ENCODE measurements at regions not wholly inside any gene's neighbourhood (a gene's known extent, or its start where the extent isn't known, plus 50 kb on each side); places are given as distances from the start of the nearest gene placed in this dataset.
"Not testable (repeated sequence)": the region's sequence is repeated elsewhere in the genome, so short reads cannot be mapped to it uniquely, and the experiment has no call there.

DNA sequence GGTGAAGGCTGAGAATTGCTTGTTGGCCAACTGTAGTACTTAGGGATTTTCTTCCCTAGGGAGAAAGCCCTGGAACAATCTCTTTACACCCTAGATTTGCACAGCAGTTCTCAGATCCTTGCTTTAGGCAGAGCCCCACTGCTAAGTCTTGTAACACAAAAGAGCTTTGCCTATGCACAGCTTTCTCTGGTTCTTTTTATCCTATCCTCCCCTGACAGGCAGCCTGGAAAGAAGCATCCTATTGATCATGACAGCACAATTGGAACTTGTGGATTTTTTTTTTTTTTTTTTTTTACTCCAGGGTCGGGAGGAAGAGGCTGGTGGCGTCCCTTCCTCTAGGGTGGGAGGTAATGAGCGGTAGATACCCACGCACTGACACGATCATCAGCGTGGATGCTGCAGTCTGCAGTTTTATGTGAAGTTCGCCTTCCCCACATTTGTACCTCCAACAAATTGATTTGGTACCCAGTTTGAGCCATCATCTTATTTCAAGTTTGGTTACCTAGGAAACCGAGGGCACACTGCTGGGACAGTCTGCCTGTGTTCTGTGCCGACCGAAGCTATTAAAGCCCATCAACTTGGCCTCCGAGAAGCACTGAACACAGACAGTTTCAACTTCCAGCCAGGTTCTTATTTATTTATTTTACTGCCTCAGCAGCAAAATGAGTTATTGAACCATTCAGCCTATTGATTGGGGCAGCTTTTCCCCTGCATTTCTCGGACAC is 110.1 kb downstream of the NRN1 start:
- Histone ChIP-seq H3K9ac (ENCODE audit: low read depth, low read length) (no peak overlapping the region), H3K9me3 (ENCODE audit: insufficient read depth, low read depth, low read length) (no peaks in the 10 kb centered on the region; the same call in 1 of the 2 replicates), H3K4me1 (ENCODE audit: insufficient read depth, low read length) (0 out of 2 replicates have a peak, but pooled peaks cover 6% of the 10 kb centered on the region), H3K36me3 (ENCODE audit: insufficient read depth, low read length) (no peaks in the 10 kb centered on the region), H3K4me3 (ENCODE audit: low read length) (no peak overlapping the region), H3K27me3 (ENCODE audit: insufficient read depth, low read length) (no peaks in the 10 kb centered on the region), H3K27ac (ENCODE audit: low read depth, low read length) (no peak overlapping the region)
- 91% methylated on average over 12 of the region's 12 CpGs for WGBS

GRCh38 chr6:5894357-5894756 is 112.4 kb downstream of the NRN1 start:
- WGBS: 92% methylated on average over 4 of the region's 4 CpGs

GRCh38 chr6:5893295-5893694 is 113.4 kb downstream of the NRN1 start:
- Histone ChIP-seq H3K9me3 (ENCODE audit: insufficient read depth, low read depth, low read length) (no peaks in the 10 kb centered on the region; the same call in 1 of the 2 replicates), H3K4me1 (ENCODE audit: insufficient read depth, low read length) (0 out of 2 replicates have a peak, but pooled peaks cover 6% of the 10 kb centered on the region), H3K27me3 (ENCODE audit: insufficient read depth, low read length) (no peaks in the 10 kb centered on the region), H3K4me3 (ENCODE audit: low read length) (no peak overlapping the region), H3K27ac (ENCODE audit: low read depth, low read length) (no peak overlapping the region), H3K9ac (ENCODE audit: low read depth, low read length) (no peak overlapping the region), H3K36me3 (ENCODE audit: insufficient read depth, low read length) (no peaks in the 10 kb centered on the region)
- 94% methylated on average over 4 of the region's 4 CpGs for WGBS

More at GRCh38 chr6:5894357-5894756, 112.4 kb downstream of the NRN1 start:
- Histone ChIP-seq H3K36me3 (ENCODE audit: insufficient read depth, low read length) (no peaks in the 10 kb centered on the region), H3K27ac (ENCODE audit: low read depth, low read length) (no peak overlapping the region), H3K9me3 (ENCODE audit: insufficient read depth, low read depth, low read length) (no peaks in the 10 kb centered on the region; the same call in 1 of the 2 replicates), H3K4me3 (ENCODE audit: low read length) (no peak overlapping the region), H3K4me1 (ENCODE audit: insufficient read depth, low read length) (0 out of 2 replicates have a peak, but pooled peaks cover 6% of the 10 kb centered on the region), H3K27me3 (ENCODE audit: insufficient read depth, low read length) (no peaks in the 10 kb centered on the region), H3K9ac (ENCODE audit: low read depth, low read length) (no peak overlapping the region)

- Histone ChIP-seq H3K36me3 (ENCODE audit: insufficient read depth, low read length) (no peaks in the 10 kb centered on the region), H3K27ac (ENCODE audit: low read depth, low read length) (no peak overlapping the region), H3K27me3 (ENCODE audit: insufficient read depth, low read length) (no peaks in the 10 kb centered on the region), H3K4me1 (ENCODE audit: insufficient read depth, low read length) (0 out of 2 replicates have a peak, but pooled peaks cover 6% of the 10 kb centered on the region), H3K9ac (ENCODE audit: low read depth, low read length) (peak overlapping the region; percentile 14; the same call in 1 of the 2 replicates), H3K4me3 (ENCODE audit: low read length) (peak overlapping the region; percentile 40), H3K9me3 (ENCODE audit: insufficient read depth, low read depth, low read length) (no peaks in the 10 kb centered on the region; the same call in 1 of the 2 replicates)
- 96% methylated on average over 6 of the region's 6 CpGs for WGBS
Observed at GRCh38 chr6:5892669-5893068, 114.1 kb downstream of the NRN1 start.

GRCh38 chr6:5878792-5879191 is 127.9 kb downstream of the NRN1 start:
- no CpG with 5 or more reads among the region's 1 CpG for WGBS
- H3K9ac ChIP-seq (ENCODE audit: low read depth, low read length): no peak overlapping the region
- H3K9me3 ChIP-seq (ENCODE audit: insufficient read depth, low read depth, low read length): no peaks in the 10 kb centered on the region
- H3K27me3 ChIP-seq (ENCODE audit: insufficient read depth, low read length): no peaks in the 10 kb centered on the region
- no peaks in the 10 kb centered on the region for H3K36me3 ChIP-seq (ENCODE audit: insufficient read depth, low read length)
- H3K4me3 ChIP-seq (ENCODE audit: low read length): no peak overlapping the region
- H3K4me1 ChIP-seq (ENCODE audit: insufficient read depth, low read length): no peaks in the 10 kb centered on the region
- no peak overlapping the region for H3K27ac ChIP-seq (ENCODE audit: low read depth, low read length)

DNA sequence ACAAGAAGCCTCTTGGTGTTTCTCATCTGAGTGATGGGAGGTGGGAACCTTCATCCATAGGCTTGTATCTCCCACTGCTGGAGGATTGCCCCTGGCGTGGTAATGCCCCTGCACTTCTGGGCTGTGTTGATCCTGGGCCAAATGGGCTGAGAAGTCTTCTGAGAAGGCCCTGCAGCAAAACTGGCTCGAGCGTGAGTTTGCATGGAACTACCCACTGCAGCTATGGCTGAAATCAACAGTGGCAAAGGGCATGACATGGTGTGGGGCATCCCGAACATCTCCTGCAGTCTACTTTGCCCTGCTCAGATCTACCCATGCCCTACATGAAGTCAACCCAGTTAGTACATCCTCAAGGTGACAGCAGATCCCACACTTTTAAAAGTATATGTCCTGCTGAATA is 130.6 kb downstream of the NRN1 start:
- Histone ChIP-seq H3K9me3 (ENCODE audit: insufficient read depth, low read depth, low read length) (peaks cover 3% of the 10 kb centered on the region; the same call in 1 of the 2 replicates), H3K4me1 (ENCODE audit: insufficient read depth, low read length) (no peaks in the 10 kb centered on the region), H3K36me3 (ENCODE audit: insufficient read depth, low read length) (no peaks in the 10 kb centered on the region), H3K4me3 (ENCODE audit: low read length) (no peak overlapping the region), H3K27me3 (ENCODE audit: insufficient read depth, low read length) (no peaks in the 10 kb centered on the region), H3K27ac (ENCODE audit: low read depth, low read length) (no peak overlapping the region), H3K9ac (ENCODE audit: low read depth, low read length) (no peak overlapping the region)
- 92% methylated on average over 4 of the region's 4 CpGs for WGBS

- H3K27ac ChIP-seq (ENCODE audit: low read depth, low read length); H3K36me3 ChIP-seq (ENCODE audit: insufficient read depth, low read length); H3K4me3 ChIP-seq (ENCODE audit: low read length); H3K9ac ChIP-seq (ENCODE audit: low read depth, low read length); H3K27me3 ChIP-seq (ENCODE audit: insufficient read depth, low read length); H3K4me1 ChIP-seq (ENCODE audit: insufficient read depth, low read length): not testable (repeated sequence)
- peaks cover 13% of the 10 kb centered on the region; the same call in 1 of the 2 replicates for H3K9me3 ChIP-seq (ENCODE audit: insufficient read depth, low read depth, low read length)
Observed at GRCh38 chr6:5873976-5874375, 132.7 kb downstream of the NRN1 start.

DNA sequence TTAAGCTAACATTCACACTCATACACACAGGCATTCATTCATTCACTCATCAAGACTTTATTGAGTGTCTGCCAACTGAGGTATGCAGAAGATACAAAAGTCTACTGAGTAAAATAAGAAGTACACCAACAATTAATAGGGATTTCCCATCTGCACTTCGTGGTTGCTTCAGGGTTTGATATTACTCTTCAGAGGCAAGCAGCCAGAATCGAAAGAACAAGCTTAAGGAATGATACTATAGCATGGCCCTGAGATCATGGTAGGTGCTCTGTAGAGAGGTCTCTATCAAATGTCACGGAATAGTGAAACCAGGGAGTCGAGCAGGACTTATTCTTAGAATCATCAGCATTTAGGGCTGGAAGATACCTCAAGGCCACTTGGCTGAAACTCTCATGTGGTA is 135.4 kb downstream of the NRN1 start:
- Histone ChIP-seq H3K4me3 (ENCODE audit: low read length) (no peak overlapping the region), H3K9ac (ENCODE audit: low read depth, low read length) (no peak overlapping the region), H3K27ac (ENCODE audit: low read depth, low read length) (no peak overlapping the region), H3K36me3 (ENCODE audit: insufficient read depth, low read length) (no peaks in the 10 kb centered on the region), H3K27me3 (ENCODE audit: insufficient read depth, low read length) (no peaks in the 10 kb centered on the region), H3K4me1 (ENCODE audit: insufficient read depth, low read length) (no peaks in the 10 kb centered on the region), H3K9me3 (ENCODE audit: insufficient read depth, low read depth, low read length) (peaks cover 13% of the 10 kb centered on the region; the same call in 1 of the 2 replicates)
- WGBS: 90% methylated on average over 4 of the region's 4 CpGs

DNA sequence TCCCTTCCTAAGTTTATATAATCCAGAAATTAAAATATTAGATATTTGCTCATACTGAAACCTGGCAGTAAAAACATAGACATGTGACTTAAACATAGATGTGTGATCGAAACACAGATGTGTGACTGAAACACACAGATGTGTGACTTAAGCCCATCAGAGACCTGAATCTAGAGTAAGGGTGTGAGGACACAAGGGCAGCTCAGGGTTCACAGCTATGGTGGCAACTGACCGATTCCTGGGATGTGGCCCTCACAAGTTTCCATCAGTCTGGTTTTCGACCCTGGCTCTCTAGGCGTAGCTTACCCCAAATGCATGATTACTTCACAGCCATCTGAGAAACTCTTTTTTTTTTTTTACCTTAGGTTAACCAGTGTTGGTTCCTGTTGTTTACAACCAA is 137.0 kb downstream of the NRN1 start:
- Histone ChIP-seq H3K9me3 (ENCODE audit: insufficient read depth, low read depth, low read length) (peaks cover 13% of the 10 kb centered on the region; the same call in 1 of the 2 replicates), H3K36me3 (ENCODE audit: insufficient read depth, low read length) (no peaks in the 10 kb centered on the region), H3K27ac (ENCODE audit: low read depth, low read length) (no peak overlapping the region), H3K4me3 (ENCODE audit: low read length) (no peak overlapping the region), H3K27me3 (ENCODE audit: insufficient read depth, low read length) (no peaks in the 10 kb centered on the region), H3K9ac (ENCODE audit: low read depth, low read length) (no peak overlapping the region), H3K4me1 (ENCODE audit: insufficient read depth, low read length) (no peaks in the 10 kb centered on the region)
- WGBS: 94% methylated on average over 4 of the region's 4 CpGs

DNA sequence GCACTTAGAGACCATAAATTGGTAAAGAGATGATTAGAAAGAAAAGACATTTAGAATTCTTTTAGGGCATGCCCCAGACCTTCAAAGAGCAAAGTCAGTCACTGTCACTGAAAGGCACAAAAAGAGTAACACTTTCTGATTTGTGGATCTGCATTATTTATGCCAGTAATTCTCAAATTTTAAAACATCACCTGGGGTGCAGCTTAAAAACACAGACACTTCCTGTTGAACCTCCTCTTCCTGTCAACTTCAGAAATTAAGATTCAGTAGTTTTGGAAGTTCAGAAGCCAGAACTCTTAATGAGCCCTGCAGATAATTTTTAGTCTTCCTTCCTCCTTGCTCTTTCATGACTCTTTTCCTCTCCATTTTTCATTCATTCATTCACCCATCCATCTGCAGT is 137.5 kb downstream of the NRN1 start:
- no peaks in the 10 kb centered on the region for H3K27me3 ChIP-seq (ENCODE audit: insufficient read depth, low read length)
- no peaks in the 10 kb centered on the region for H3K4me1 ChIP-seq (ENCODE audit: insufficient read depth, low read length)
- no peak overlapping the region for H3K9ac ChIP-seq (ENCODE audit: low read depth, low read length)
- no peak overlapping the region for H3K27ac ChIP-seq (ENCODE audit: low read depth, low read length)
- no peaks in the 10 kb centered on the region for H3K36me3 ChIP-seq (ENCODE audit: insufficient read depth, low read length)
- peaks cover 13% of the 10 kb centered on the region; the same call in 1 of the 2 replicates for H3K9me3 ChIP-seq (ENCODE audit: insufficient read depth, low read depth, low read length)
- no peak overlapping the region for H3K4me3 ChIP-seq (ENCODE audit: low read length)

DNA sequence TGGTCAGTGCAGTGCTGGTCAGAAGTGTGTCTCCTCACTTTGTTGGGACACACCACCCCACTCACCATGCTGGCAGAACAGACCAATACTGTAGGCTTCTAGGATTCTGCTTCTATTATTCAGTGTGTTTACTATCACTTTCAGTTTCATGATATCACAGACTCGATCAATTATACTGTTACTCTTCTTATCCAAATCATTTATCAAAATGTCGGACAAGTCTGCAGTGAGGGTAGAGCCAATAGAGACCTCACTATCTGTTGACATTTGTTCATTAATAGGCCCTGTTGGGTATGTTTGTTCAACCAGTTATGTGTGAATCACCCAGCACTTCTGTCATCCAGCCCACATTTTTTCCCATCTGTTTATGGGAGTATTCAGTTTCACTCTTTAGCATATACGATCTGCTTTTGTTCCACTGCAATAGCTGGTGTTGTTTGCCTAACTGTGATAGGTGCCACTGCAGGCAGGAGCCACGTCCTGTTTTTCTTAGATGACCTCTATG is 140.1 kb downstream of the NRN1 start:
- no peak overlapping the region for H3K4me3 ChIP-seq (ENCODE audit: low read length)
- H3K36me3 ChIP-seq (ENCODE audit: insufficient read depth, low read length): no peaks in the 10 kb centered on the region
- WGBS: 80% methylated on average over 4 of the region's 4 CpGs
- peaks cover 13% of the 10 kb centered on the region; the same call in 1 of the 2 replicates for H3K9me3 ChIP-seq (ENCODE audit: insufficient read depth, low read depth, low read length)
- H3K27me3 ChIP-seq (ENCODE audit: insufficient read depth, low read length): no peaks in the 10 kb centered on the region; the same call in 1 of the 2 replicates
- H3K27ac ChIP-seq (ENCODE audit: low read depth, low read length): no peak overlapping the region
- H3K4me1 ChIP-seq (ENCODE audit: insufficient read depth, low read length): no peaks in the 10 kb centered on the region
- H3K9ac ChIP-seq (ENCODE audit: low read depth, low read length): no peak overlapping the region

All from HUES64 (cell line).